HepG2 (cell line): ENCODE measurements at regions not wholly inside any gene's neighbourhood (a gene's known extent, or its start where the extent isn't known, plus 50 kb on each side); places are given as distances from the start of the nearest gene placed in this dataset.

Experiments
- ARNT2 ChIP-seq: sonication (generic); formaldehyde crosslinking; IDR thresholded peaks from 2 replicates; pipeline ENCODE4 v1.8.0; 2022; ENCODE audit warnings: mild to moderate bottlenecking, low read depth, missing genetic modification reagents, moderate library complexity
- ATF7 ChIP-seq, 2 experiments: fragments of 450-650 bp in 1 of 2; sonication (generic) in 1 of 2; formaldehyde crosslinking in 1 of 2; IDR thresholded peaks; 2 replicates each; pipeline versions ENCODE4 v1.4.0 to v1.6.1; 2016 to 2020; ENCODE audit warnings: antibody characterized with exemption in 1 of 2, mild to moderate bottlenecking in 1 of 2, missing genetic modification reagents in 1 of 2
- CEBPB ChIP-seq: IDR thresholded peaks from 2 replicates; pipeline ENCODE4 v1.6.1; 2011; ENCODE audit warnings: low read depth, low read length, improper control_type of control experiment, borderline replicate concordance
- CENPX ChIP-seq: sonication (generic); formaldehyde crosslinking; IDR thresholded peaks from 2 replicates; pipeline ENCODE4 v1.9.0; 2021; ENCODE audit warnings: mild to moderate bottlenecking, missing genetic modification reagents, moderate library complexity
- HMG20B ChIP-seq: conservative IDR thresholded peaks from 2 replicates; pipeline ENCODE4 v1.6.1; 2016; ENCODE audit warnings: missing genetic modification reagents, missing compliant biosample characterization
- NR3C1 ChIP-seq: sonication (generic); formaldehyde crosslinking; IDR thresholded peaks from 2 replicates; pipeline ENCODE4 v1.4.0; 2020; ENCODE audit warnings: missing genetic modification reagents
- SP1 ChIP-seq, 2 experiments: fragments of 450-650 bp in 1 of 2; sonication (generic) in 1 of 2; formaldehyde crosslinking in 1 of 2; IDR thresholded peaks; 2 replicates each; pipeline versions ENCODE4 v1.4.0 to v1.6.1; 2016 to 2020; ENCODE audit warnings: missing genetic modification reagents in 1 of 2
- SP2 ChIP-seq: sonication (generic); formaldehyde crosslinking; IDR thresholded peaks from 2 replicates; pipeline ENCODE4 v1.5.1; 2020; ENCODE audit warnings: mild to moderate bottlenecking, missing genetic modification reagents
- ZNF510 ChIP-seq: sonication (generic); formaldehyde crosslinking; IDR thresholded peaks from 2 replicates; pipeline ENCODE4 v1.4.0; 2020; ENCODE audit warnings: low read depth, mild to moderate bottlenecking, missing genetic modification reagents
- TF ChIP-seq, protein P1 (sequence below): sonication (generic); formaldehyde crosslinking; IDR thresholded peaks from 2 replicates; pipeline ENCODE4 v1.4.0; 2020; ENCODE audit warnings: missing genetic modification reagents
- TF ChIP-seq, protein P2 (sequence below): IDR thresholded peaks from 2 replicates; pipeline ENCODE4 v1.6.1; 2016; ENCODE audit warnings: low read depth, control low read depth

DNA sequence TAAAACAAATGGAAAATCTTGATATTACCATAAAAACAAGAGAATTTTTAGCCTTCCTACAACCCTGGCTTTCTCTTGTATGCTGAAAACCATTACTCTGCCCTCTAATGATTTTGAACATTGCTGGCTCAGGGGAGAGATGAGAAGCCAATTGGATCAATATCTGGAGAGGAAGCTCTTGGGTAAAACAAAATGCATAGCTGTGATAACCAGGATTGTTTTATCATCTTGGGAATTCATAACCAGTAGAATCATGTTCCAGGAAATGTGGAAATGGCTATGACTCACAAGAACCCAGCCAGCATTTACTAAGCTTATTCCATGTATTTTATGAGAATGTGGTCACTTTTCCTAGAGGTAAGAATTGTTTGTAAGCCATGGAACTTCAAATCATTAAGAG is 51.1 kb upstream of the CTNND2 start:
- TF ChIP-seq CENPX (no peak), NR3C1 (no peak), HMG20B (no peak), ATF7 (IDR thresholded peaks at IDR 0.05) (no peak), ATF7 (CRISPR knock-in tag; IDR thresholded peaks at IDR 0.05) (no peak), SP1 (IDR thresholded peaks at IDR 0.05) (no peak), SP1 (CRISPR knock-in tag; IDR thresholded peaks at IDR 0.05) (no peak), ARNT2 (CRISPR knock-in tag) (no peak), CEBPB (no peak), ZNF510 (no peak), SP2 (CRISPR knock-in tag) (no peak)
- TF ChIP-seq, protein P1, sequence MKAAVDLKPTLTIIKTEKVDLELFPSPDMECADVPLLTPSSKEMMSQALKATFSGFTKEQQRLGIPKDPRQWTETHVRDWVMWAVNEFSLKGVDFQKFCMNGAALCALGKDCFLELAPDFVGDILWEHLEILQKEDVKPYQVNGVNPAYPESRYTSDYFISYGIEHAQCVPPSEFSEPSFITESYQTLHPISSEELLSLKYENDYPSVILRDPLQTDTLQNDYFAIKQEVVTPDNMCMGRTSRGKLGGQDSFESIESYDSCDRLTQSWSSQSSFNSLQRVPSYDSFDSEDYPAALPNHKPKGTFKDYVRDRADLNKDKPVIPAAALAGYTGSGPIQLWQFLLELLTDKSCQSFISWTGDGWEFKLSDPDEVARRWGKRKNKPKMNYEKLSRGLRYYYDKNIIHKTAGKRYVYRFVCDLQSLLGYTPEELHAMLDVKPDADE (CRISPR knock-in tag) = no peak
- TF ChIP-seq, protein P2, sequence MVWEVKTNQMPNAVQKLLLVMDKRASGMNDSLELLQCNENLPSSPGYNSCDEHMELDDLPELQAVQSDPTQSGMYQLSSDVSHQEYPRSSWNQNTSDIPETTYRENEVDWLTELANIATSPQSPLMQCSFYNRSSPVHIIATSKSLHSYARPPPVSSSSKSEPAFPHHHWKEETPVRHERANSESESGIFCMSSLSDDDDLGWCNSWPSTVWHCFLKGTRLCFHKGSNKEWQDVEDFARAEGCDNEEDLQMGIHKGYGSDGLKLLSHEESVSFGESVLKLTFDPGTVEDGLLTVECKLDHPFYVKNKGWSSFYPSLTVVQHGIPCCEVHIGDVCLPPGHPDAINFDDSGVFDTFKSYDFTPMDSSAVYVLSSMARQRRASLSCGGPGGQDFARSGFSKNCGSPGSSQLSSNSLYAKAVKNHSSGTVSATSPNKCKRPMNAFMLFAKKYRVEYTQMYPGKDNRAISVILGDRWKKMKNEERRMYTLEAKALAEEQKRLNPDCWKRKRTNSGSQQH (CRISPR knock-in tag) = no peak
